Left kidney (tissue), 1 donor: ENCODE measurements at regions not wholly inside any gene's neighbourhood (a gene's known extent, or its start where the extent isn't known, plus 50 kb on each side); places are given as distances from the start of the nearest gene placed in this dataset.
"Not testable (repeated sequence)": the region's sequence is repeated elsewhere in the genome, so short reads cannot be mapped to it uniquely, and the experiment has no call there.

Experiments
- DNase-seq: peaks from one replicate; pipeline ENCODE4 v3.0.0-alpha.2; 2013

DNA sequence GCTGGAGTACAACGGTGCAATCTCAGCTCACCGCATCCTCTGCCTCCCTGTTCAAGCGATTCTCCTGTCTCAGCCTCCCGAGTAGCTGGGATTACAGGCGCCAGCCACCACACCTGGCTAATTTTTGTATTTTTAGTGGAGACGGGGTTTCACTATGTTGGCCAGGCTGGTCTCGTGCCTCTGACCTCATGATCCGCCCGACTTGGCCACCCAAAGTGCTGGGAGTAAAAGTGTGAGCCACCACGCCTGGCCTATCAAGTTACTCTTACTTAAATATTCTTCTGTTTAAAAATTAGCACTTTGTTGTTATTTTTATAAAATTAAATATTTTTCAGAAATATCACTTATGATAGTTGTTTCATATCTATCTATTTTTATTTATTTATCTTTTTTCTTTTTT, 185.2 kb upstream of the REG3G start:
- DNase-seq: not testable (repeated sequence)

DNA sequence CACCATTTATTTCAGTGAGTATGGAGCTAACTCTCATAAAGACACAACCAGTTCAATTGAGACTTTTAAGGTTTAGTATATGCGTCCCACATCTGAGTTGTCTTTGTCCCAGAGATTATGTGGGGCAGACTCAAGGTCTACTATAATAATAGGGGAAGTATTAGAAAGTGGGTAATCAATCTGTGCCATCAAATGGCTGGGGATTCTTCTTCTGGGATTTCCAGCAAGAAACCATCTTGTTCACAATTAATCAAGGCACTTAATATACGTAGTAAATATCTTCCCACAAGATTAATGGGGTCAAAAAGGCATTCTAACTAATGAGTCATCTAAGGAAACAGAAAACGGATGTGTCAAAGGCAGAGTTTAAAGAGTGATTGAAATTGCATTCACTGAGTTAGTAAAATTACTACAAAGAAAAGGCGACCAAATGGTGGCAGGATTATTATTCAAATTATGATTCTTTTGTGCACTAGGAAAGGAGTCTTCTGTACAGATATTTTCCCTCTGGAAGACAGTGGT, 179.8 kb upstream of the REG3G start:
- no peak for DNase-seq

DNA sequence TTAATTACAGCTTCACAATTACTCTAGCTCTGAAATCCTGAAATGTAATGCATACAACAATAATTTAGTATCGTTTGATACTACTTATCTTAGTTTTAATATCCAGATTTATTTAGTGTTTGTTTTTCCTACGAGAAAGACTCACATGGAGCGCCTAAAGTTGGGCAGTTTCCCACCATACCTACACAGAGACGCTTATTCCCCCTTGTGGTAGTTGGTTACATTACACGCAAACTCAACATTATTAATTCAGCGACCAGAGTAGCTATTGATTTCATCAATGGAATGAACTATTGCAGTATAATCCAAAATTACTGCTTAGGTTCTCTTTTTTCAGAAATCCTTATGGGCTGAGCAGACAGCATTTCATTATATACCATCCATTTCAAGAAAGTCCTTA, 164.0 kb upstream of the REG3G start:
- DNase-seq: no peak

DNA sequence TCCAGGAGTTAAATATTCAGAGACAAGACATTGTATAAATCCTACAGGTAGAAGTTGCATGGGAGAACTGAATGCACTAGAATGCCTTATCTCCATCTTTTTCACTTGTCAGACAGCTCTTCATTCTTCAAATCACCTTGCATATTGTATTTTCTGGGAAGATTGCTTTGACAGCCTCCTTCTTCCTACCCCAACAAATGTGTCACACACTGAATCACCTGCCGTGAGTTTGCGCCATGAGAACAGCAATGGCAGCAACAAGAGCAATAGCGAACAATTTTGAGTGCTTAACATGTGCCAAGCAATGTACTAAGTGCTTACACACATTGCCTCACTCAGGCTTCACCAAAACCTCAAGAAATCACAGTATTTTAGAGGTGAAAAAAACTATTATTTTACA, 161.3 kb upstream of the REG3G start:
- DNase-seq: no peak

DNA sequence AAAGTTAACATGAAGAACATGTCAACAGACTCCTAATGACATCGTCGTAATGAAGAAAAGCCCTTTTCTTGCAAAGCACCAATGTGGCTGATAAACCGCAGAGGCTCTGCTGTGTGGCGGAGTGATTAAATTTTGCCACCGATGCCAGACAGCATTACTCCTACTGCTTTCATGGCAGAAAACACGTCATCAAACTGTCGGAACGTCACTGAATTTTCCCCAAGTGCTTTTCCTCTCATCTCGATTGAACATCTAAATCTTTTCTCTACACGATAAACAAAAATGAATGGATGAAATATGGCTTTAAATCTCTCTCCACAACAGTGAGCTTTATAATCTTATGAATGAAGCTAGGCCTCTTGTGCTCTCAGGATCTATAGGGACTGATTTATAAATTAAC, 159.8 kb upstream of the REG3G start:
- DNase-seq: no peak

DNA sequence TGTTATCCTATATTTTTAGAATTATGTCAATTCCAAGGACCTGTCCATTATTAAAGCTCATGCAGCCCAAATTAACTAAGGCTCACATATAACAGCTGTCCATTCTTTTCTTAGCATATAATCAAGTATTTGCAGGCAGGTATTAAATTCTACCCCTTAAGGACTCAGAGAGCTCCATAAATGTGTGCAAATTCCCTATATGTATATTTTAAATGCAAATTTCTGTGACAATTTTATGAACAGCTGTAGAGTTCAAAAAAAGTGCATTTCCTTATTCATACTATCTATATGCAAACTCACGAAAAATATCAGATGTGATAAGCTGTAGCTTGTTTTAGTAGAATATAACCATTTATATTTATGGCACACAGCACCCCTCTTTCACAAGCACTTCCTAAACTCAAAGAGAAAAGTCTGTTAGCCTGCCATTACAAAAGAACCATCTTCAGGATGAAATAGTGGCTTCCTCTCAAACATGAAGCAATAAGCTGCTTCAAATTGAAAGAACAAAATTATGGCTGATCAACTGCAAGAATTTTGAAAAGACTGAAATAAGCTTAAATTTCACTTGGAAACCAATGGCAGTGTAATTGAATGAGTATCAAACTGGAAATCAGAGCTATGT, 155.0 kb upstream of the REG3G start:
- DNase-seq: no peak

DNA sequence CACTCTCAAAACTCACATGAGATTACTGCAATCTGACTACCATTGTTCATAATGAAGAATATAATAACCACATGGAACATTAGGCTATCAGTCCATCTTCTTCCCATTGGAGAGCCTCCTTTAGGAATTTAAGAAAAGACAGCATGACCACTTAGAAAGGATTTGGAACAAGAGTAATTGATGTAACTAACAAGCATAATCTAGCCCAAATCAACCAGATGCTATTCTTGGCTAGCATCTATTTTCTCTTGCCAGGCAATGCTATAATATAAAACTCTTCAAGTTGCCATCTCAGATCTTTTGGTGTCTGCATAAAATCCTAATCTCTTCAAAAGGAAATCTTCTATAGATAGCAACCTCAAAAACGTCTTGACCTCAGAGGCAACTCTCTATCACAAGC, 152.0 kb upstream of the REG3G start:
- no peak for DNase-seq

DNA sequence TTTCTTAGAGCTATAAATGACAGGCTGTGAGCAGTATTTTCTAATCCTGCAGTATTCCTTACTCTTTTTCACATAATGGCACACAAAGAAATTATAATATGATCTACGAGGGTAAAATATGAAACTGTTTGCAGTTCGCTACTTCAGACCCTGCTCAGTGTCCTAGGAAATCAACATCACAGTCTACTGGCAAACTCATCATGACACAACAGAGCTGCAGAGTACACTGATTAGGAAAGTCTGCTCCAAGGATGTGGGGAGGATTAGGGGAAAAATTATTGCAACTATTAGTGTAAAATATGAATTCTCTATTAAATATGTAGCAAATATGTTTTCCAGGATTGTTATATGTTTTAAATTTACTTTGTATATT, 149.2 kb upstream of the REG3G start:
- DNase-seq: no peak

DNA sequence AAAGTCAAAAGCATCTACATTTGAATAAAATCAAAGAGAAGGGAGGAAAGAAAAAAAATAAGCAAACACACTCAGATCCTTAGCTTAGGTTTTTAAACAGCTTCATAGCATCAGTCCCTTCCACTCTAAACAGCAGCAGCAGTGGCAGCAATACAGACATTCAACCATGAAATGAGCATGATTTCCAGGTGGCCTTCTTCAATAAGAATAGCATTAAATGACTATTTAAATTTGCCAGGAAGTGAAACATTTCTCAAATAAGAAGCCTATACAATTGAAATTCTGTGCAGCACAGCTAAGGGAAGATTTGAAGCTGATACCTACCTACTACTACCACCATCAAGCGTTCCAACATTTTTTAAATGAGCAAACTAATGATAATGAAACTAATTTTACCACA, 138.1 kb upstream of the REG3G start:
- DNase-seq: no peak

DNA sequence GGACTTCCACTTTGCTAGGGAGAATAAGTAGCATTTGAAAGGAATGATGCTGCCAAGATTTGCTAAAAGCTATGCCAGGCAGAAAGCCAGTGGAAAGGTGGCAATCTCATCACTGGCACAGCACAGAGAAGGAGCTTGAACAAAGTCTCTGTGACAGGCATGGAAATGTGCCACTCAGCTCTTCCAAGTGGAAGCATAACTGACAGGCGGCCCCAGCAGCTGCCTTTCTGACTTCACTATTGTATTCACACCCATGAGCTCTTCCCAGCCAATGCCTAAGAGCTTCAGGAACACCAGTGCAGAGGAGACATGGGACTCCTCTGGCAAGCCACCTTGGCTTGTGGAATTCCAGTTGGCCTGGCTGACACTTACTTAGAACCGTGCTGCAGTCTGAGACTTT, 134.6 kb upstream of the REG3G start:
- no peak for DNase-seq

DNA sequence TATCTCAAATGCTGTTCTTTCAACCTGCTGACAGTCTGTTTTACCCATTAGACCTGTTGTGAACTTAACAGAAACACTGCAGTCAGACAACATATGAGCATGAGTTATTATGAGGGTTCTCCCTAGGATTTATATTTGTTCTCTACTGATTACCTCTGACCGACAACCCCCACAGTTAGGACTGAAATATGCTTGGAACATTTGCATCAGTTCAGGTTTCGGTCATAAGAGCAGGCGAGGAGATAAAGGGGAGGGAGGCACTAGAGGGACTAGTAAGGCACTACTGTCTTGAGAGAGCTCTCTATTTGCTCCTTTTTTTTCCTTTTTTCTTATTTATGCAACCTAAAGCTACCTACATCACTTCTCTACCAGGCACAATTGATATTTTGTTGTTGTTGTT, 133.2 kb upstream of the REG3G start:
- no peak for DNase-seq

DNA sequence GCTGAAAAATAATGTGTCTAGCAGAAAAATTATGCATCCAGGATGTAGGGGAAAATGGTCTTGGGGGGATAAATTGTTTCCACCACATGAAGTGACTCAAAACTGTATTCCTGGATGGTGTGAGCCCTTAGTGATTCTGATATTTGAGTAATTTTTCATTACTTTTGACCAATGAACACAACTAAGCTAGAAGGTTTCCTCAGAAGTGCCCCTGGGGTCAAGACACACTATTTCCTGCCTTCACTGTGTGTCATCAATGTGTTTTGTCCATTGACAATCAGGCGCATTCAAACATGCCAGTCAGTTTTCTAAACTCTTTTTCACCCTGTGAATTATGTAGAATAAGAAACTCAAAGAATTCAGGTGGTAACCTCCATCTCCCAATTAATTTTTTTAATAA, 130.5 kb upstream of the REG3G start:
- DNase-seq: no peak

DNA sequence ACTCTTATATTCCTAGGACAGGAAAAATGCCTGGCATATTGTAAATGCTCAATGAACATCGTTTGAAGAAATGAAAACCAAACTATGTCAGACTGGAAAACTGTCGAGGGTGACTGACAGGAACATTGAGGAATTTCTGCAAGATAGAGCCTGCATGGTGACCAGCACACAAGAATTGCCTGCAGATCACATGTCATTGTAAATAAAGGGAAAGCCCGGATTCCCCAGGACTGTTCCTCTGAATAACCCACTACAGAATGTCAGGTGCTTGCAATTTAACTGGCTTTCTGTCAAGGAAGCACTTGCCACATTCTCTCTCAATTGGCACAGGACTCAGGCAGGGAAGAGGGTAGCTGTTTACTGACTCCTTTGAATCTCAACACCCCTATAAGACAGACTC, 129.0 kb upstream of the REG3G start:
- no peak for DNase-seq

DNA sequence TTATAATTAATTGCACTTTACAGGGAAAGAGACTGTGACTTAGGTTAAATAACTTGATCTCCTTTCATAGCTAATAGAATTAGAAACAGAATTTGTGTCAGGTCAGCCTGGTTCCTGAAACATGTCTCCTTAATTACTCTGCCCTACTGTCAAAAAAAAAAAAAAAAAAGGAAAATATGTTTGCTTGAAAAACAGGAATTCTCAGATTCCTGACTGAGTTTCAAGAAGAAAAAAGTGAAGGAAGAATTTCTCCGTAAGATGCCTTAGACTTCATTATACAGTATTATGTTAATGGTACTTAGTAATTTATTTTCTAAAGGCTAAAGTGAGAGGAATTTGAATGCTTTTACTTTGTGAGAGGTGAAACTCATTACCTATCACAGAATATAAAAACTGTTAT, 118.4 kb upstream of the REG3G start:
- DNase-seq: no peak

DNA sequence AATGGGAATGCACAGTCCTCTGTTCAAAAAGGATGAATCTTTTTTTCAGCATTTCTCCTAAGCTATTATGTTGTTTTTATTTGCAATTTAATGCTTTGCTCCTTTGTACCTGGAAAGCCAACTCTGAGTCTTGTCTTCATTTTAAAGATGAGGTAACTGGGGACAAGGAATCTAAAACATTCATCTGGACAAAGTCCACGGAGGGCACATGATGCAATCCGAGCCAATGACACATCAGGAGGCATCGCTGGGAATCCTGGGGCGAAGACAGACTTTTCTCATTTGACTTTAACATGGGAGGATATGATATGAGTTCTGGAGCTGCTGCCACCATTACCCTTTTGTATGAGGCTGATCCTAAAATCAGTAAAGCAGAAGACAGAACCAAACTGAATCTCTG, 116.5 kb upstream of the REG3G start:
- no peak for DNase-seq

DNA sequence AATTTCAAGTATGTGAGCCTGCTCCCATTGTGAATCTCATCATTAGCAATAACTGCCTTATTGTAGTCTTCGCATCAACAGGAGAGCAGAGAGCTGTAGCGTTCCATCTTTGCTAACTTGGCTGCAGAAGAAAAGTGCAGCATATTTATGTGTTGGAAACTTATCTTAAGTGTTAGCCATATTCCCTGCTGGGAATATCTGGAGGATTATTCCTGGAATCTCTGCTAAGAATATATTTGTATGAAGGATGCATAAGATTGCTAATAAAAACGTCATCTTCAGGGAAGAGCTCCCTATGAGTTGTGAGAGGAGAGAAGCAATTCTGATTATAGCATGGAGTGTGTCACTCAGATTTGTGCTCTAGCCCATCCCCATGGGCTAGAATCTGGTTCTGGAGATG, 115.1 kb upstream of the REG3G start:
- DNase-seq: no peak

DNA sequence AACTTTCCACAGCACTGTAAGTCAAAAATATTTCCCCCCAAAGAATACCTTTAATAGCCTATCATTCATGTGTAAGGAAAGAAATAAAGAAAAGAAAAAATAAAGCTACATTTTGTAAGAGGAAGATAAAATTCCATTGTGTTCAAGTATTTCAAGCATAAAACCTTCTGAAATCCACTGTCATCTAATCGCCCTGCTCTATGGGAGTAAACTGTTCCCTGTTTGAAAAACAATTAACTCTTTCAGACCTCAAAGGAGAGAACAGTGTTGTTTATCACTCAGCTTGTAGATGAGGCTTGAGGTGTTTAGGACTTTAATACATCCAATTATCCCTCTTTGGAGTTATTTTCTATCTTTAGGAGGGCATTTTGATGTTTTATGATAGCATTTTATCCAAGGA, 112.2 kb upstream of the REG3G start:
- DNase-seq: no peak

DNA sequence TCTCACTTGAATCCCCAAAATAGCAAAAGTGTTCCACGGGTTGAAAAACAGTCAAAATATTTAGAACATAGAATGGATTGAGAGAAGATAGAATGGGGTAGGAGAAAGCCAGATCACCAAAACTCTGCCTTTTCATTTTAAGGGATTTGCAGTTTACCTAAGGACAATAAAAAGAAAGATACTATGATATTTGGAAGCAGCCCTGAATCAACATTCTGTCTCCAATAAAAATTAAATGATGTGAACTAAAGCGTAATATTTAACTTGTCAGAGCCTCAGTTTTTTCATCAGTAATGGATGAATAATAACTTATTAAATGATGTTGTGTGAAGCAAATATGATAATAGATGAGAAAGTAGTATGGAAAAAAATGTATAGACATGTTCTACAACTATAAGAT, 100.2 kb upstream of the REG3G start:
- DNase-seq: no peak

DNA sequence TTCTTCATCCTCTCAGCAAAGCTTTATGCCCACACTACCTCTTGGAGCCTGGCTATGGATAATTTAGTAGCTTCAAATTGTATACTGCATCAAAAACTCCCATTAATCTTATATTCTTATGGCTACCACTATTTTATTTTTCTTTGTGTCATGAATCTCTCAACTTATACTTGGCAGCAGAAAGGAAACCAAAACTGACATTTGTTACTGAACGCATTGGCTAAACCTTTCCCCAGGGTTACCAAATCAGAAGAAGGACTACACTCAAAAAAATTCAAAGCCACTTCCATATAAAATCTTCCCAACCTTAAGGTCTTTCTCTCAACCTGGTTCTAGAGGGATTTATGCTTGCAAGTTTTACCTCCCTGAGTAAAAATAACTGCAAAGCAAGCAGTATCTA, 97.0 kb upstream of the REG3G start:
- no peak for DNase-seq

DNA sequence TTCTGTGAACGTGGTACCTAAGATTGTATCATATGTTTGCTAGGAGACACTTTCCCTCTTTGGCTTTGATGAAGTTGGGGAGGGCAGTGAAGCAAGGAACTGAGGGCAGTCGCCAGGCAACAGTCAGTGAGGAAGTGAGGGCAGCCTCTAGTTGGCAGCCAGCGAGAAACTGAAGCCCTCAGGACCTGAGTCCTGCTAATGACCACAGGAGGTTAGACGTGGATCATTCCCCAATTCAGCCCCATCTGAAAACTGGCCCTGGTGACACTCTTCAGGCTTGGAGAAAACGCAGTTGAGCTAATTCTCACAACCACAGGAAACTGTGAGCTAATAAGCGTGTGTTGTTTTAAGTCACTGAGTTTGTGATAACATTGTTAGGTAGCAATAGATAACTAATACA, 84.5 kb upstream of the REG3G start:
- DNase-seq: no peak

DNA sequence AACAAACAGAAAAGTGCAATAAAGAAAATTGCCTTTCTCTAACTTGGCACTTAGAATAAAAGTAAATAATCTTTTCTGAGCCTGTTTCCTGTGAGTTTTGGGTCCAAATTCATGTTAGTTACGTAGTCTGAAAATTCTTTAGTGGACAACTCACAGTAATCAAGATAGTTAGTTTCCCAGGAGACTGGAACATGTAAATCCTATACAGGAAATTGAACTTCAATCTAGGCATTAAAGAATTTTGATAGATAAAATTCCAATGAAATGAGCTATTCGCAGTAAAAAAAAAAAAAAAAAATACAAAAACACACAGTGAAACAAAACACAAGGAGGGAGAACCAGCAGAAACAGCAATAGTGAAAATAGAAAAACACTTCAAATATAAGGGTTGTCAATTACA, 83.8 kb upstream of the REG3G start:
- no peak for DNase-seq

DNA sequence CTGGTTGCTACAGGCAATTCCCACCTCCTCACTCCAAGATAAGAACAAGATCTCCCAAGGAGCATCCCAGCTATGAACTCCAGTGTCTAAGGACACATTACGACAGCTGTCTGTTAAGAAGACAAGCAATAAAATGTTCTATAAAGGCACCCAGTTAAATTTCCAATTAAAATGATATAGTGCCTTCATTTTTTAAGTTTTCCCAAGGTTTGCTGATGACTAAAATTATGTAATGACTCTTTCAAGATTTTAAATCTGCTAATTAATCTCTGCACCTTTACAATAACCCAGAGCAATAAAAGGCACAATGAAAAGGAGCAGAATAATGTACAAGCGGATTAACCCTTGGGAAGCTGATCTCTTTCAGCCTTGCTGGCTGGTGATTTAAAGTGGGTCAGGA, 61.6 kb upstream of the REG3G start:
- no peak for DNase-seq

DNA sequence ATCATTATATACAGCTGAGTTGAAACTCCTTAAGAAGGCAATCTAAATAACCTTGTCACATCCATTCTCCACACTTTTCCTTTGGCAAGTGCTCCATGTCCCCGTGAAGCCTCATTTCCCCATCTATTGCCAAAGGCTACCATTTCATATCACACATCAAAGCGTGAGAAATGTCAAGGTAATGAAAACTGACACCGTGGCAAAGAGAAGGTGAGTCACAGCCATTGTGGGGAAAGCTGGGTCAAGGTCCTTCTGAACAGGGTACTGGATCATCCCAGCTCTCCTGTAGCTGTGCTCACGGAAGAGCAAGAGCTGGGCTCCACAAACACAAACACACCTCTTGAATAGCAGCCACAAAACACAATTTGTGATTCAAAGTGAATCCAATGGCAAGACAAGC, 58.2 kb upstream of the REG3G start:
- DNase-seq: no peak

DNA sequence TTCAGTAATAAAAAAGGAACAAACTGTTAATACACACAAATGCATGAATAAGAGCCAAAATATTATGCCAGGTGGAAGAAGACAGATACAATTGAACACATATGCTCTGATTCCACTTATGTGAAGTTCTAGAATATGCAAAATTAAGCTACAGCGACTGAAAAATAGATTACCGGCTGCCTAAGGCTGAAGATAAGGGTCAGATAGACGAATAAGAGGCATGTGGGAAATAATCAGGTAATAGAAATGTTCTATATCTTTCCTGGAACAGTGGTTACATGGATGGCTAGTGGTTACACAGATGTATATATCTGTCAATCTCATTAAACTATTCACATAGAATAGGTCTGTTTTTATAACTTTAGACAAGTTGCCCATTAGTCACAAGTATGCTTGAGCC, 51.9 kb upstream of the REG3G start:
- no peak for DNase-seq
